HG02759 (cell line): ENCODE measurements at regions not wholly inside any gene's neighbourhood (a gene's known extent, or its start where the extent isn't known, plus 50 kb on each side); places are given as distances from the start of the nearest gene placed in this dataset.
"Not testable (repeated sequence)": the region's sequence is repeated elsewhere in the genome, so short reads cannot be mapped to it uniquely, and the experiment has no call there.

Experiments
- ATAC-seq: cut with Tn5 transposase; IDR thresholded peaks from one replicate; pipeline ENCODE4 v1.9.1; 2021; ENCODE audit warnings: mild to moderate bottlenecking, moderate library complexity; ENCODE audit not compliant: unreplicated experiment

- ATAC-seq, result not testable (repeated sequence)
Measured at GRCh38 chr3:912717-913116, 180.1 kb upstream of the CNTN6 start.

GRCh38 chr3:923161-923910 is 169.5 kb upstream of the CNTN6 start:
- no peak for ATAC-seq

GRCh38 chr3:930866-931265 is 162.0 kb upstream of the CNTN6 start:
- ATAC-seq, result no peak

GRCh38 chr3:933326-933725 is 159.5 kb upstream of the CNTN6 start:
- no peak for ATAC-seq

GRCh38 chr3:944786-945185 is 148.0 kb upstream of the CNTN6 start:
- no peak for ATAC-seq

GRCh38 chr3:945738-946137 is 147.1 kb upstream of the CNTN6 start:
- no peak for ATAC-seq

GRCh38 chr3:952906-953305 is 139.9 kb upstream of the CNTN6 start:
- no peak for ATAC-seq

- no peak for ATAC-seq
Measured at GRCh38 chr3:963255-963654, 129.6 kb upstream of the CNTN6 start.

- no peak for ATAC-seq
Measured at GRCh38 chr3:963755-964154, 129.1 kb upstream of the CNTN6 start.

GRCh38 chr3:965826-966225 is 127.0 kb upstream of the CNTN6 start:
- ATAC-seq, result no peak

- ATAC-seq, result no peak
Measured at GRCh38 chr3:966341-966740, 126.5 kb upstream of the CNTN6 start.

- no peak for ATAC-seq
Measured at GRCh38 chr3:973340-973739, 119.5 kb upstream of the CNTN6 start.

GRCh38 chr3:976006-976405 is 116.8 kb upstream of the CNTN6 start:
- ATAC-seq, result no peak

- ATAC-seq, result no peak
Measured at GRCh38 chr3:981156-981555, 111.7 kb upstream of the CNTN6 start.

- ATAC-seq, result no peak
Measured at GRCh38 chr3:988785-989184, 104.0 kb upstream of the CNTN6 start.

GRCh38 chr3:992871-993270 is 100.0 kb upstream of the CNTN6 start:
- ATAC-seq, result no peak

- no peak for ATAC-seq
Measured at GRCh38 chr3:1002010-1002409, 90.8 kb upstream of the CNTN6 start.

- no peak for ATAC-seq
Measured at GRCh38 chr3:1007866-1008265, 85.0 kb upstream of the CNTN6 start.

- no peak for ATAC-seq
Measured at GRCh38 chr3:1010228-1010627, 82.6 kb upstream of the CNTN6 start.

- no peak for ATAC-seq
Measured at GRCh38 chr3:1015826-1016225, 77.0 kb upstream of the CNTN6 start.

- no peak for ATAC-seq
Measured at GRCh38 chr3:1017870-1018269, 75.0 kb upstream of the CNTN6 start.

- no peak for ATAC-seq
Measured at GRCh38 chr3:1019157-1019556, 73.7 kb upstream of the CNTN6 start.

GRCh38 chr3:1026395-1026794 is 66.4 kb upstream of the CNTN6 start:
- ATAC-seq, result no peak
